ENCODE measurements at regions not wholly inside any gene's neighbourhood (a gene's known extent, or its start where the extent isn't known, plus 50 kb on each side); places are given as distances from the start of the nearest gene placed in this dataset.

DNA sequence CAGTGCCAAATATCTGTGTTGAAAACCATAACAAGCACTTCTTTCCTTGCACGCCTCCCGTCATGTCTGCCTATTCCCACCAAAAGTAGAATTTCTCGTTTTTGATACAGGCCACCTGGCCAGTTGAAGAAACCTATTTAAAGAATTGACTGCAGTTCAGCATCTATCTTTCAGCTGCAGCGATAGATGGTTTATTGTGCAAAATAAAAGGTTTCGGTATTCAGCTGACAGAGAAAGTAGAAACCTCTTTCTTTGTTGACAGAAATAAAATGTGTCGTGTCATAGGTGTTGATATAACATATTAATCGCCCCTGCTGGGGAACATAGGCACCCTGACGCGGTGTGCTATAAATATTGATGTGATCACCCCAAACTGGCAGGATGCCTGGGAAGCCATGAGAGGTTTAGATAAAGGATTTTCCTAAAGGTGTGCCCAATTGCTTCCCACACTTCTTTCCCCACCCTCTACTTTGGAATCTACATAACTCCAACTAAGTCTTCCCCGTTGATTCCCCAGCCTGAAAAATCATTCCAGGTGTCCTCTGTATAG lies 570.4 kb downstream of the CCDC85A start:
- Histone ChIP-seq H3K4me2 (ENCODE audit: low read depth, low read length, poor library complexity, severe bottlenecking) (no peak overlapping the region), H2AFZ (ENCODE audit: low read length) (no peak overlapping the region), H3K9ac (ENCODE audit: low read length) (no peak overlapping the region), H3K27me3 (ENCODE audit: low read length) (no peaks in the 10 kb centered on the region), H3K36me3 (ENCODE audit: insufficient read depth, low read length) (no peaks in the 10 kb centered on the region), H3K4me3 (ENCODE audit: low read length) (no peak overlapping the region), H3K9me3 (ENCODE audit: low read length) (no peaks in the 10 kb centered on the region), H3K9me2 (replicated peaks; ENCODE audit: insufficient read depth, low read length) (no peaks in the 10 kb centered on the region), H3K27ac (ENCODE audit: low read length) (no peak overlapping the region), H4K20me1 (ENCODE audit: insufficient read depth, low read depth, low read length) (no peaks in the 10 kb centered on the region), H3K79me2 (ENCODE audit: low read length) (no peaks in the 10 kb centered on the region), H3K4me1 (ENCODE audit: low read length) (no peaks in the 10 kb centered on the region)
- DNase-seq: no peak

DNA sequence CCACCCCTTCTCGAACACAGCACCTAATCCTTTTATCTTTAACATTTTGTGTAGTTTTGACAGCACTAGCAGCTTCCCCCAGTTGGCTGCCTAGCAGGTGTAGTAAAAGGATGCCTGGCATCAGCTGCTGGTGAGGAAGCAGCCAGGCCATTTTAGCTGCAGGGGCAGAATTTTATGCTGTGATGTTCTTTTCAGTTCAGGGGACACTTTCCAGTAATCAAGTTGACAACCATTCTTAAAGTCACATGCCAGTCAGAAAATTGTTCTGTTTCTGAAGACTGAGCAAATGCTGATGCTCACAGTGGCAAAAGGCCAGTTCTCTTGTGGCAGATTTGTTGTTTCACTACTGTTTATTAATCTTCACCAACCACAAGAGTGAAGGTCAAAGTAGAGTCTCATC lies 570.8 kb downstream of the CCDC85A start:
- H3K4me1 ChIP-seq (ENCODE audit: low read length): no peaks in the 10 kb centered on the region
- H3K4me3 ChIP-seq (ENCODE audit: low read length): no peak overlapping the region
- no peaks in the 10 kb centered on the region for H4K20me1 ChIP-seq (ENCODE audit: insufficient read depth, low read depth, low read length)
- no peak for DNase-seq
- H3K4me2 ChIP-seq (ENCODE audit: low read depth, low read length, poor library complexity, severe bottlenecking): no peak overlapping the region
- H3K79me2 ChIP-seq (ENCODE audit: low read length): no peaks in the 10 kb centered on the region
- no peak overlapping the region for H3K9ac ChIP-seq (ENCODE audit: low read length)
- no peak overlapping the region for H3K27ac ChIP-seq (ENCODE audit: low read length)
- H3K27me3 ChIP-seq (ENCODE audit: low read length): no peaks in the 10 kb centered on the region
- H3K36me3 ChIP-seq (ENCODE audit: insufficient read depth, low read length): no peaks in the 10 kb centered on the region
- H3K9me3 ChIP-seq (ENCODE audit: low read length): no peaks in the 10 kb centered on the region
- H3K9me2 ChIP-seq (replicated peaks; ENCODE audit: insufficient read depth, low read length): no peaks in the 10 kb centered on the region
- H2AFZ ChIP-seq (ENCODE audit: low read length): no peak overlapping the region

DNA sequence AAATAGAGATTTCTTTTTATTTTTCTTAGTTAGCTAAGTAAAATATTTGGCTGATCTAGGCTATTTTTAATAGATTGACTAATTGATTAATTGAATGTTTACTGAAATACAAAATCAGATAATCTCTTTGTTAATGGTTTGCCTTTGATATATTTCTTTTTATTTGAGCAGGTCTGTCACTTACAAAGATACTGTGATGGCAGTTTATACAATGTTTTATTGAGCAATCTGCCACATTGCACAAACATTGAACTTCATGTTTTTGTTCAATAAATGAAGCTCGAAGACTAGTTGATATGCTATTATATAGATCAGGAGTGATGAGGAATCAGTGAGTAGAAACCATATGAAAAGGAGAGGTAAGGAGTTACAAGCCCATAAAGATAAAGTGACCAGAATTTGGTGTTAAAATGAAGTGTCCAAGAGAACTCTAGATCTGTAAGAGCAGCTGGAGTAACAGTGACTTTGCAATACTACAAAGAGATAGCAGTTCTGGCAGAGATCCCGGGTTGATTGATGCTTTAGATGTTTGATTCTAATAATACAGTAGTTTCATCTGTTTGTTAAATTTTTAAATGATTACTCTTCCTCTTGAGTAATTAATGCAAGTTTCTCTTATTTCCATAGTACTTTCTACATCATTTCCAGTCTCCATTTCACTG lies 574.2 kb downstream of the CCDC85A start:
- H3K4me2 ChIP-seq (ENCODE audit: low read depth, low read length, poor library complexity, severe bottlenecking): no peak overlapping the region
- DNase-seq: no peak
- H4K20me1 ChIP-seq (ENCODE audit: insufficient read depth, low read depth, low read length): no peaks in the 10 kb centered on the region
- no peak overlapping the region for H2AFZ ChIP-seq (ENCODE audit: low read length)
- no peak overlapping the region for H3K9ac ChIP-seq (ENCODE audit: low read length)
- H3K36me3 ChIP-seq (ENCODE audit: insufficient read depth, low read length): no peaks in the 10 kb centered on the region
- H3K4me3 ChIP-seq (ENCODE audit: low read length): no peak overlapping the region
- H3K9me2 ChIP-seq (replicated peaks; ENCODE audit: insufficient read depth, low read length): no peaks in the 10 kb centered on the region
- no peaks in the 10 kb centered on the region for H3K9me3 ChIP-seq (ENCODE audit: low read length)
- H3K79me2 ChIP-seq (ENCODE audit: low read length): no peaks in the 10 kb centered on the region
- H3K4me1 ChIP-seq (ENCODE audit: low read length): no peaks in the 10 kb centered on the region
- H3K27me3 ChIP-seq (ENCODE audit: low read length): no peaks in the 10 kb centered on the region
- no peak overlapping the region for H3K27ac ChIP-seq (ENCODE audit: low read length)

DNA sequence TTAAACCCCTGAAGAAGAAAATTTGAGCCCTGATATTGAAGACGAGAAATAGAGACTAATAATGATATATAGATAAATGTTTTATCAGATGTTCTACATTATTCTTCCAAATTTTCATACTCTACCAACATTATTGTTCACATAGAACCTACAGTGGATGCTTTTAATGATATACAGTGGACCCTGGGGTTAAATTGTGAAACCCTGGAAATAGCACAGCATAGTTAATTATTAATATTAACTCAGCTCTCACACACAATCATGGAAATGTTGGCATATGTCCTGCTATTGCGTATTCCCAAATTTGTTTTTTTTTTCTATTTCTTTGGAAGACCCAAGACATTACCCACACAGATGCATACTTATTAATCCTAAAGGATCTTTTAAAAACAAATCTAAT lies 579.9 kb downstream of the CCDC85A start:
- H3K36me3 ChIP-seq (ENCODE audit: insufficient read depth, low read length): no peaks in the 10 kb centered on the region
- no peaks in the 10 kb centered on the region for H3K27me3 ChIP-seq (ENCODE audit: low read length)
- H4K20me1 ChIP-seq (ENCODE audit: insufficient read depth, low read depth, low read length): no peaks in the 10 kb centered on the region
- H3K9me3 ChIP-seq (ENCODE audit: low read length): peaks cover 3% of the 10 kb centered on the region; the same call in 1 of the 2 replicates
- no peaks in the 10 kb centered on the region for H3K79me2 ChIP-seq (ENCODE audit: low read length)
- no peak overlapping the region for H3K27ac ChIP-seq (ENCODE audit: low read length)
- H3K9me2 ChIP-seq (replicated peaks; ENCODE audit: insufficient read depth, low read length): peaks cover 3% of the 10 kb centered on the region; the same call in 1 of the 2 replicates
- no peak overlapping the region for H3K4me2 ChIP-seq (ENCODE audit: low read depth, low read length, poor library complexity, severe bottlenecking)
- H2AFZ ChIP-seq (ENCODE audit: low read length): no peak overlapping the region
- H3K9ac ChIP-seq (ENCODE audit: low read length): no peak overlapping the region
- H3K4me1 ChIP-seq (ENCODE audit: low read length): no peaks in the 10 kb centered on the region
- DNase-seq: no peak
- no peak overlapping the region for H3K4me3 ChIP-seq (ENCODE audit: low read length)

DNA sequence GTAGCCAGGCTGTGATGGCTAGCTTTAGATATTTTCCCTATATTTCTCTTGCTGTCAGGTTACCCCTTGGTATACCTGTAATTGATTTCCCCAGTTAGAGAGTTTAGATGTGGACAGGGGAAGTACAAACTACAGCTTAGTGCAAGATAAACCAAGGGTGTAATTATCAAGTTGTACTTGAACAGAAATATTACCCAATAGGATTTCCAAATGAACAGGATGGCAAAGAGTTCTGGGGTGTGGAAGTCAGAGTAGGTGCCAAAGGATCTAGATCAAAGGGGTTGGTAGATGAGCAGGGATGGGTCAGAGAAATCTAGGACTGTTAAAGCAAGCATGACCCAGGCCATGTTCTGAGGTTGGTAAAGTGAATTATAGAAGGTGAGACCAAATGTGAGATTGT lies 585.2 kb downstream of the CCDC85A start:
- H3K4me1 ChIP-seq (ENCODE audit: low read length): no peaks in the 10 kb centered on the region
- H3K4me2 ChIP-seq (ENCODE audit: low read depth, low read length, poor library complexity, severe bottlenecking): no peak overlapping the region
- H4K20me1 ChIP-seq (ENCODE audit: insufficient read depth, low read depth, low read length): no peaks in the 10 kb centered on the region
- H3K4me3 ChIP-seq (ENCODE audit: low read length): no peak overlapping the region
- peaks cover 3% of the 10 kb centered on the region; the same call in 1 of the 2 replicates for H3K9me2 ChIP-seq (replicated peaks; ENCODE audit: insufficient read depth, low read length)
- DNase-seq: no peak
- H3K36me3 ChIP-seq (ENCODE audit: insufficient read depth, low read length): no peaks in the 10 kb centered on the region
- H3K9ac ChIP-seq (ENCODE audit: low read length): no peak overlapping the region
- H3K27me3 ChIP-seq (ENCODE audit: low read length): no peaks in the 10 kb centered on the region
- peaks cover 6% of the 10 kb centered on the region; the same call in 1 of the 2 replicates for H3K9me3 ChIP-seq (ENCODE audit: low read length)
- no peak overlapping the region for H2AFZ ChIP-seq (ENCODE audit: low read length)
- H3K27ac ChIP-seq (ENCODE audit: low read length): no peak overlapping the region
- H3K79me2 ChIP-seq (ENCODE audit: low read length): no peaks in the 10 kb centered on the region

DNA sequence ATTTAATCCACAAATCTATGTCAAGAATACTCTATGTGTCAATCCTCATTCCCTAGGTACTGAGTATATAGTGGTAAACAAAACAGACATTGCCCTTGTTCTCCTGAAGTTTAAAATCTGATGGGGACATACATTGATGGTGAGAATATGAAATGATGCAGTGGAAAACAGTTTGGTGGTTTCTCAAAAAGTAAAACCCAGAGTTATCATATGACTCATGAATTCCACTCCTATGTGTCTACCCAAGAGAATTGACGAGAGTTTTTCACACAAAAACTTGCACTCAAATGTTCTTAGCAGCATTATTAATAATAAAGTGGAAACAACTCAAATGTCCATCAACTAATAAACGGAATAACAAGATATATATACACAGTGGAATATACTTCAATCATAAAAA lies 586.7 kb downstream of the CCDC85A start:
- Histone ChIP-seq H4K20me1 (ENCODE audit: insufficient read depth, low read depth, low read length) (no peaks in the 10 kb centered on the region), H3K9ac (ENCODE audit: low read length) (no peak overlapping the region), H3K36me3 (ENCODE audit: insufficient read depth, low read length) (no peaks in the 10 kb centered on the region), H2AFZ (ENCODE audit: low read length) (no peak overlapping the region), H3K4me3 (ENCODE audit: low read length) (no peak overlapping the region), H3K4me1 (ENCODE audit: low read length) (no peaks in the 10 kb centered on the region), H3K9me3 (ENCODE audit: low read length) (peaks cover 6% of the 10 kb centered on the region; the same call in 1 of the 2 replicates), H3K4me2 (ENCODE audit: low read depth, low read length, poor library complexity, severe bottlenecking) (no peak overlapping the region), H3K27me3 (ENCODE audit: low read length) (no peaks in the 10 kb centered on the region), H3K79me2 (ENCODE audit: low read length) (no peaks in the 10 kb centered on the region), H3K9me2 (replicated peaks; ENCODE audit: insufficient read depth, low read length) (peaks cover 3% of the 10 kb centered on the region; the same call in 1 of the 2 replicates), H3K27ac (ENCODE audit: low read length) (no peak overlapping the region)
- no peak for DNase-seq

DNA sequence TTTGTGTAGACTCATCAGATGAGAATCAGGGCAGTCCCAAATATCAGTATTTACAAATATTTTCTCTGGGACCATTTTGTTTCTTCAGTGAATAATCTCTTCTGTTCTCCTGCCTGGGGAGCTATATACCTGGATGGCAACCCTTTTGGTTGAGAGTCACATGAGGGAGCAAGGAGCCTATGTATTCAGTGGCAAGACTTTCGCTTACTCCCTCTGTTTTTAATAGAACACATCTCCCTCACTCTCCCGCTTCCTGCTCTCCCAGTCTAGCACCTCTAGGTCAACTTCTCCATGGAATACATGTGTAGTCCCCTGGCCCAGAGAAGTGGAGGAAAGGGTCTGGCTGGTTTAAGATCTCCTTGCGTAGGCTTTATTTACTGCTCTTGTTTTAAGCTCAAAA lies 600.3 kb downstream of the CCDC85A start:
- Histone ChIP-seq H3K27me3 (ENCODE audit: low read length) (no peaks in the 10 kb centered on the region), H3K9ac (ENCODE audit: low read length) (no peak overlapping the region), H3K9me2 (replicated peaks; ENCODE audit: insufficient read depth, low read length) (no peaks in the 10 kb centered on the region), H2AFZ (ENCODE audit: low read length) (no peak overlapping the region), H3K79me2 (ENCODE audit: low read length) (no peaks in the 10 kb centered on the region), H3K4me3 (ENCODE audit: low read length) (no peak overlapping the region), H3K36me3 (ENCODE audit: insufficient read depth, low read length) (no peaks in the 10 kb centered on the region), H4K20me1 (ENCODE audit: insufficient read depth, low read depth, low read length) (no peaks in the 10 kb centered on the region), H3K4me1 (ENCODE audit: low read length) (no peaks in the 10 kb centered on the region), H3K27ac (ENCODE audit: low read length) (no peak overlapping the region), H3K9me3 (ENCODE audit: low read length) (peaks cover 10% of the 10 kb centered on the region), H3K4me2 (ENCODE audit: low read depth, low read length, poor library complexity, severe bottlenecking) (no peak overlapping the region)
- no peak for DNase-seq

DNA sequence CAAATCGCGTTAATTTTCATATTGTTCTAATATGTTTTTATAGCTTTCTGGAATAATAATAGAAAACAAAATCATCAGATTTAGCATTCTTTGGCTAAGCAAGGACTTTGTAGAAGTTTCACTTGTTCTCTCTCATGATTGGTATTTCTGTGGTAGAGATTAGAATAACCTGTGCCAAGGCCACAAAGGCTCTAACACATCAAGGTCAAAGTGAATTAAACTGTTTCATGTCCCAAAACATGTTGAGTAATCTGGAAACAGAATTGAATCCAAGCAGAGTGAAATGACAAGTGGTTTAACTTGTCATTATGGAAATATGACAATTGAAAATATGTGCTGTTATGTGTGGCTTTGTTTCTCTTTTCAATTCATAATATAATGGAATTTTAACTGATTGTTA lies 617.4 kb downstream of the CCDC85A start:
- no peaks in the 10 kb centered on the region for H3K4me1 ChIP-seq (ENCODE audit: low read length)
- no peak overlapping the region for H3K9ac ChIP-seq (ENCODE audit: low read length)
- H4K20me1 ChIP-seq (ENCODE audit: insufficient read depth, low read depth, low read length): no peaks in the 10 kb centered on the region
- no peak overlapping the region for H3K27ac ChIP-seq (ENCODE audit: low read length)
- H3K79me2 ChIP-seq (ENCODE audit: low read length): no peaks in the 10 kb centered on the region
- H3K9me3 ChIP-seq (ENCODE audit: low read length): no peaks in the 10 kb centered on the region
- no peak overlapping the region for H3K4me2 ChIP-seq (ENCODE audit: low read depth, low read length, poor library complexity, severe bottlenecking)
- 0 out of 2 replicates have a peak, but pooled peaks cover 2% of the 10 kb centered on the region for H3K9me2 ChIP-seq (replicated peaks; ENCODE audit: insufficient read depth, low read length)
- H2AFZ ChIP-seq (ENCODE audit: low read length): no peak overlapping the region
- H3K4me3 ChIP-seq (ENCODE audit: low read length): no peak overlapping the region
- no peaks in the 10 kb centered on the region for H3K36me3 ChIP-seq (ENCODE audit: insufficient read depth, low read length)
- no peaks in the 10 kb centered on the region for H3K27me3 ChIP-seq (ENCODE audit: low read length)
- no peak for DNase-seq

Measured in Karpas-422 (cell line).